Vagina (tissue), 2 donors: ENCODE measurements at regions not wholly inside any gene's neighbourhood (a gene's known extent, or its start where the extent isn't known, plus 50 kb on each side); places are given as distances from the start of the nearest gene placed in this dataset.

ENCODE experiments used
- DNase-seq, 2 donors: peaks; one replicate each; pipeline ENCODE4 v3.0.0-alpha.2; 2017; ENCODE audit errors: extremely low spot score in 2 of 2
- H3K27ac ChIP-seq: fragments of 200-600 bp; sonication (generic); one replicate; pipeline ENCODE4 v1.5.1; 2019
- H3K27me3 ChIP-seq: fragments of 200-600 bp; sonication (generic); one replicate; pipeline ENCODE4 v1.5.1; 2019
- H3K36me3 ChIP-seq, 2 donors: fragments of 200-600 bp; sonication (generic); one replicate each; pipeline ENCODE4 v1.5.1; 2017 to 2019
- H3K4me1 ChIP-seq: fragments of 200-600 bp; sonication (generic); one replicate; pipeline ENCODE4 v1.5.1; 2019
- H3K4me3 ChIP-seq, 2 donors: fragments of 200-600 bp; sonication (generic); 1 replicate in 1 of 2; 2 replicates in 1 of 2; pipeline ENCODE4 v1.5.1; 2016 to 2019
- H3K9me3 ChIP-seq: fragments of 200-600 bp; sonication (generic); one replicate; pipeline ENCODE4 v1.5.1; 2019
- POLR2A ChIP-seq, 2 donors: fragments of 450-650 bp; IDR thresholded peaks; one replicate each; pipeline ENCODE4 v1.6.1; 2017; ENCODE audit warnings: antibody characterized with exemption in 2 of 2, mild to moderate bottlenecking in 2 of 2, moderate library complexity in 2 of 2
- POLR2AphosphoS5 ChIP-seq, 2 donors: sonication (generic); formaldehyde crosslinking; IDR thresholded peaks; one replicate each; pipeline ENCODE4 v1.9.0; 2017; ENCODE audit warnings: antibody characterized with exemption in 2 of 2, mild to moderate bottlenecking in 2 of 2, low read depth in 1 of 2; ENCODE audit not compliant: insufficient read depth in 1 of 2
- intact Hi-C: fragments of 100-400 bp; cut with DNase I; formaldehyde crosslinking; loops from one replicate; pipeline ENCODE4 v1.15.1; 2023
- TF ChIP-seq, protein P1 (sequence below), 3 experiments: fragments of 450-650 bp in 2 of 3; fragments of 200-600 bp in 1 of 3; sonication (generic) in 1 of 3; IDR thresholded peaks; one replicate each; pipeline ENCODE4 v1.5.1; 2017 to 2019; ENCODE audit warnings: antibody characterized with exemption in 3 of 3, mild to moderate bottlenecking in 2 of 3, moderate library complexity in 2 of 3

DNA sequence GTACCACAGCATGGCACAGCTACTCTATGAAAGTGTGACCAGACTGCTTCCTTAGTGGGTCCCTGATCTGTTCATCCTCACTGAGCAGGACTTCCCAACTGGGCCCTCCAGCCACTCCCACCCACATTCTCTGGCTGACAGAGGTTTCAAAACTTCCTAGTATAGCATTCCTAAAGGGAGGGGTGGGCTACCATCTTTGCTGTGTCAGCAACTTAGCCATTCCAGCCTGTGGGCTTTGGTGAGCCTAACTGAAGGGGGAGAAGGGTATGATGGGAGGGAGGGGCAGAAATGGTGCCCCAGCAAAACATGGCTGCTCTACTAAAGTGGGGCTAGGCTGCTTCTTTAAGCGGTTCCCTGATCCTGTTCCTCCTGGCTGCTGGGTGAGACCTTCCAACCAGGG is 265.2 kb upstream of the ADGRL4 start:
- no peaks in the 10 kb centered on the region for H3K9me3 ChIP-seq
- DNase-seq = no peak
- H3K27me3 ChIP-seq = no peaks in the 10 kb centered on the region
- no peak overlapping the region for H3K27ac ChIP-seq
- TF ChIP-seq, protein P1, sequence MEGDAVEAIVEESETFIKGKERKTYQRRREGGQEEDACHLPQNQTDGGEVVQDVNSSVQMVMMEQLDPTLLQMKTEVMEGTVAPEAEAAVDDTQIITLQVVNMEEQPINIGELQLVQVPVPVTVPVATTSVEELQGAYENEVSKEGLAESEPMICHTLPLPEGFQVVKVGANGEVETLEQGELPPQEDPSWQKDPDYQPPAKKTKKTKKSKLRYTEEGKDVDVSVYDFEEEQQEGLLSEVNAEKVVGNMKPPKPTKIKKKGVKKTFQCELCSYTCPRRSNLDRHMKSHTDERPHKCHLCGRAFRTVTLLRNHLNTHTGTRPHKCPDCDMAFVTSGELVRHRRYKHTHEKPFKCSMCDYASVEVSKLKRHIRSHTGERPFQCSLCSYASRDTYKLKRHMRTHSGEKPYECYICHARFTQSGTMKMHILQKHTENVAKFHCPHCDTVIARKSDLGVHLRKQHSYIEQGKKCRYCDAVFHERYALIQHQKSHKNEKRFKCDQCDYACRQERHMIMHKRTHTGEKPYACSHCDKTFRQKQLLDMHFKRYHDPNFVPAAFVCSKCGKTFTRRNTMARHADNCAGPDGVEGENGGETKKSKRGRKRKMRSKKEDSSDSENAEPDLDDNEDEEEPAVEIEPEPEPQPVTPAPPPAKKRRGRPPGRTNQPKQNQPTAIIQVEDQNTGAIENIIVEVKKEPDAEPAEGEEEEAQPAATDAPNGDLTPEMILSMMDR (IDR thresholded peaks at IDR 0.05) = no peak
- TF ChIP-seq POLR2AphosphoS5 (IDR thresholded peaks at IDR 0.05; ENCODE audit: insufficient read depth in 1 of 2, low read depth in 1 of 2) (no peak), POLR2A (IDR thresholded peaks at IDR 0.05) (no peak)
- intact Hi-C loops = no loop called here
- H3K36me3 ChIP-seq = no peaks in the 10 kb centered on the region
- H3K4me1 ChIP-seq = no peaks in the 10 kb centered on the region
- H3K4me3 ChIP-seq = no peak overlapping the region

DNA sequence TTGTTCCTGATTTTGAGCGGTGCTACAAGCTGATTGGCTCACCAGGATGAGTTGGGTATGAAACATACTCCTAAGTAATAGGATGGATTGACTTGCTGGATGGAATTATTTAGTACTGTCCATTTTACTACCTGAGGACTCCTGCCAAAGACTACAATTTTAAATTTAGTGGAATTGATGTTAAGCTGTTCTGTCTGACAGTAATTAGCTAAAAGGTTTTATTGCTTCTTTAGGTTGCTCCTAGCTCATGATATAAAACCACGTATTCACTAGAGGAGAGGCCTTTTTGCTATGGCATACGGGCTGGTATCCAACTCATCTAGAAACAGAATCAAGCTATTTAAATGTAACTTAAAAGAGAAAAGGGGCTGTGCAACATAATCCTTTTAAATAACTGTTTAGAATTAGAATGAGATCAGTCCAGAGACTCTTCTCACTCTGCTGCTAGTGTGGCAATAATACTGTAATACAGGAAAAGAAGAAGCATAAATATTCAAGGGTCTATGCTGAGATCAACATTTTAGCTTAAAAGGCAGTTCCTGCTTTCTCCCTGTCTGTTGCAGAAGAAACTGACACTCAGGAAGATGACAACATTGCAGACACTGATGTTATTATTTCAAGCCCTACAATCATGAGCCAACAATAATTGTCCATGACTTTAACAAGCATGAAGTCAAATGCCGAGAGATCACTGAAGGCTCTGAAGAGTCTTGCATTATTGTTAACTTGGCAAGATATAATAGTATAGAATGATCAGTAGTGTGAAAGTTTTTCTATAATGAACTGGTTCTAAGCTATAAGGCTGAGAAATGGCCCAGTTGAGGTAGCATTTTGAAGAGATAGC is 258.7 kb upstream of the ADGRL4 start:
- Histone ChIP-seq H3K27ac (no peak overlapping the region), H3K4me3 (no peak overlapping the region), H3K4me1 (no peaks in the 10 kb centered on the region), H3K27me3 (no peaks in the 10 kb centered on the region), H3K9me3 (no peaks in the 10 kb centered on the region), H3K36me3 (no peaks in the 10 kb centered on the region)
- TF ChIP-seq, protein P1 (IDR thresholded peaks at IDR 0.05) = no peak
- TF ChIP-seq POLR2A (IDR thresholded peaks at IDR 0.05) = no peak
- TF ChIP-seq POLR2AphosphoS5 (IDR thresholded peaks at IDR 0.05; ENCODE audit: insufficient read depth in 1 of 2, low read depth in 1 of 2) = no peak
- intact Hi-C loops = no loop called here
- no peak for DNase-seq

DNA sequence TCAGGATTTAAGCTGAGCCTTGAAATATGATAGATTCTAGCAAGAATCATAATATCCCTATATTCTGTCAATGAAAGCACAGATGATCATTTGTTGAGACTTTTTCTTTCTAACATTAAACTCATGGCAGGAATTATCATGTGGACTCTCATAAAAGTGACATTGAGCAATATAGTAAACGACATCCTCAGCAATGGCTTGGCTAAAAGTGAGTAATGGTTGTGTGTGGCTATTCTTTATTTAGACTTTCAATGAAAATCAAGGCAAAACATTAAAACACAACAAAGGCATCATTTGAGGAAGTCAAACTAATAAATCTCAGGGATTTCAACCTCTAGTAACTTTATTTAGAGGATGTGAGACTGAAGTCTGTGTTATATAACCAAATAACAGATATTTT is 257.8 kb upstream of the ADGRL4 start:
- DNase-seq = no peak
- Histone ChIP-seq H3K4me1 (no peaks in the 10 kb centered on the region), H3K27me3 (no peaks in the 10 kb centered on the region), H3K4me3 (no peak overlapping the region), H3K36me3 (no peaks in the 10 kb centered on the region), H3K9me3 (no peaks in the 10 kb centered on the region), H3K27ac (no peak overlapping the region)
- TF ChIP-seq, protein P1 (IDR thresholded peaks at IDR 0.05) = no peak
- TF ChIP-seq POLR2A (IDR thresholded peaks at IDR 0.05) (no peak), POLR2AphosphoS5 (IDR thresholded peaks at IDR 0.05; ENCODE audit: insufficient read depth in 1 of 2, low read depth in 1 of 2) (no peak)
- intact Hi-C loops = no loop called here

DNA sequence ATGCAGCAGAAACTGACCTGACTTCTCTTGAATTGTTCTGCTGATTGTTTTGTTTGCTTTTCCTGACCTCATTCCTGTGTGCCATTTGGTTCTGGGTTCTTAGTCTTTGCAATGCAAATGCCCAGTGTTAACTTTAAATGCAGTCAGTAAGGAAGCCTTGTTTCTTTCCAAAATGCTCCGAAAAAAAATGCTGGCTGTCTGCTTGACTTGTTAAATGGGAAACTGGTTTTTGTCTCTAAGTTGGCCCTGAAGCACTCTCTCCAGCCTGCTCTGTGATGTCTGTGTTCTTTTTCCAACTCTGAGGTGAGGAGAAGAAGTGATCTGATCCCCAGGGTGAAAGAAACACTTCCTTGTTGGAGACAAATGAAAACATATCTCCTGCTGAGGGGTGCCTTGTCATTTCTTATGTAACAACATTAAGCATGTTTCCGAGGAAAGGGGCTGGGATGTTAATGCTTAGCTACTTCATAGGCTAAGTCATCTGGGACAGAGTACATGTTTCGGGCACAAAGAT is 256.3 kb upstream of the ADGRL4 start:
- intact Hi-C loops = no loop called here
- TF ChIP-seq POLR2A (IDR thresholded peaks at IDR 0.05) = no peak
- TF ChIP-seq, protein P1 (IDR thresholded peaks at IDR 0.05) = no peak
- no peak for TF ChIP-seq POLR2AphosphoS5 (IDR thresholded peaks at IDR 0.05; ENCODE audit: insufficient read depth in 1 of 2, low read depth in 1 of 2)
- Histone ChIP-seq H3K27ac (no peak overlapping the region), H3K27me3 (no peaks in the 10 kb centered on the region), H3K36me3 (no peaks in the 10 kb centered on the region), H3K4me1 (no peaks in the 10 kb centered on the region), H3K9me3 (no peaks in the 10 kb centered on the region), H3K4me3 (no peak overlapping the region)
- DNase-seq = no peak
